H1 (cell line): ENCODE measurements at regions not wholly inside any gene's neighbourhood (a gene's known extent, or its start where the extent isn't known, plus 50 kb on each side); places are given as distances from the start of the nearest gene placed in this dataset.
A peak's percentile ranks its signal among the peaks of the same experiment; 100 is the strongest.

Source experiments
- CTCF ChIA-PET: fragments of 300-600 bp; sonication (Branson Sonifier 250); formaldehyde crosslinking; loops from one replicate; lab custom pipeline; 2021; ENCODE audit not compliant: partially characterized antibody; lab: Charles Lee
- POLR2A ChIA-PET: fragments of 300-600 bp; sonication (Branson Sonifier 250); formaldehyde crosslinking; loops from one replicate; lab custom pipeline; 2021; ENCODE audit warnings: inconsistent platforms; ENCODE audit not compliant: partially characterized antibody; lab: Charles Lee
- DNase-seq, 2 experiments: peaks; one replicate each; pipeline versions ENCODE4 v3.0.0 to v3.0.0-alpha.2; 2010 to 2022; ENCODE audit warnings: low spot score in 2 of 2, low read depth in 1 of 2, mixed read lengths in 1 of 2
- FAIRE-seq: peaks from 2 replicates; lab custom pipeline; 2011; peaks lifted over from hg19 to GRCh38; lab: Jason Lieb, UNC
- H2AFZ ChIP-seq: 2 replicates; pipeline ENCODE4 v1.8.1; 2012; ENCODE audit warnings: low read length, inconsistent platforms
- H2AK5ac ChIP-seq: 2 replicates; pipeline ENCODE4 v1.6.1; 2013; ENCODE audit warnings: low read depth, low read length
- H2BK120ac ChIP-seq: replicated peaks from 2 replicates; pipeline ENCODE3; 2013; ENCODE audit warnings: low read depth, low read length, inconsistent platforms
- H2BK12ac ChIP-seq: 2 replicates; pipeline ENCODE4 v1.6.1; 2013; ENCODE audit warnings: low read depth, low read length
- H2BK15ac ChIP-seq: 2 replicates; pipeline ENCODE4 v1.6.1; 2013; ENCODE audit warnings: low read length
- H2BK20ac ChIP-seq: 2 replicates; pipeline ENCODE4 v1.6.1; 2013; ENCODE audit warnings: low read length
- H2BK5ac ChIP-seq: 2 replicates; pipeline ENCODE4 v1.6.1; 2013; ENCODE audit warnings: low read depth, low read length
- H3K14ac ChIP-seq: 2 replicates; pipeline ENCODE4 v1.6.1; 2013; ENCODE audit warnings: inconsistent platforms; ENCODE audit not compliant: insufficient read length
- H3K18ac ChIP-seq: 2 replicates; pipeline ENCODE4 v1.6.1; 2013; ENCODE audit warnings: low read length; ENCODE audit errors: extremely low read depth
- H3K23ac ChIP-seq: 2 replicates; pipeline ENCODE4 v1.6.1; 2013; ENCODE audit warnings: inconsistent platforms; ENCODE audit not compliant: insufficient read length
- H3K23me2 ChIP-seq: 2 replicates; pipeline ENCODE4 v1.6.1; 2013; ENCODE audit warnings: low read depth, low read length
- H3K27ac ChIP-seq: 2 replicates; pipeline ENCODE4 v1.6.1; 2011; ENCODE audit warnings: low read depth, low read length, inconsistent platforms
- H3K27me3 ChIP-seq, 4 experiments: replicated peaks in 1 of 4; 1 replicate in 1 of 4; 2 replicates in 3 of 4; pipeline versions ENCODE4 v1.6.1 to v1.8.1; 2011 to 2013; ENCODE audit warnings: low read length in 3 of 4, mild to moderate bottlenecking in 3 of 4, inconsistent platforms in 2 of 4, mixed read lengths in 2 of 4, moderate library complexity in 1 of 4; ENCODE audit not compliant: control insufficient read depth in 3 of 4, insufficient read depth in 3 of 4; ENCODE audit errors: extremely low read depth in 1 of 4
- H3K36me3 ChIP-seq, 4 experiments: 2 replicates each; pipeline versions ENCODE4 v1.6.1 to v1.8.1; 2011 to 2013; ENCODE audit warnings: mild to moderate bottlenecking in 4 of 4, low read length in 3 of 4, moderate library complexity in 2 of 4, control low read depth in 1 of 4, inconsistent platforms in 1 of 4; ENCODE audit not compliant: insufficient read depth in 4 of 4, control insufficient read depth in 2 of 4
- H3K4ac ChIP-seq: replicated peaks from 2 replicates; pipeline ENCODE3; 2013; ENCODE audit warnings: low read length, low read depth, mixed read lengths, inconsistent platforms; ENCODE audit not compliant: insufficient read length
- H3K4me1 ChIP-seq, 4 experiments: replicated peaks in 1 of 4; 1 replicate in 1 of 4; 2 replicates in 3 of 4; pipeline versions ENCODE4 v1.6.1 to v1.8.1; 2011 to 2013; ENCODE audit warnings: low read length in 3 of 4, inconsistent platforms in 2 of 4, mixed read lengths in 1 of 4; ENCODE audit not compliant: insufficient read depth in 4 of 4, control insufficient read depth in 3 of 4
- H3K4me2 ChIP-seq, 2 experiments: 2 replicates each; pipeline versions ENCODE4 v1.6.1 to v1.8.1; 2011 to 2013; ENCODE audit warnings: low read depth in 2 of 2, low read length in 2 of 2, control low read depth in 1 of 2, inconsistent platforms in 1 of 2, mild to moderate bottlenecking in 1 of 2; ENCODE audit not compliant: insufficient read depth in 1 of 2
- H3K4me3 ChIP-seq, 4 experiments: fragments of 200-600, 300-600 bp in 1 of 4; sonication (generic), shearing (Covaris generic), sonication (Bioruptor Twin) in 1 of 4; 2 replicates each; pipeline versions ENCODE4 v1.5.1 to v1.8.1; 2011 to 2016; ENCODE audit warnings: low read length in 4 of 4, low read depth in 3 of 4, control low read depth in 2 of 4, inconsistent platforms in 2 of 4, mild to moderate bottlenecking in 2 of 4, mixed read lengths in 1 of 4, moderate library complexity in 1 of 4; ENCODE audit not compliant: insufficient read depth in 2 of 4; ENCODE audit errors: extremely low read depth in 1 of 4
- H3K56ac ChIP-seq: replicated peaks from 2 replicates; pipeline ENCODE3; 2013; ENCODE audit warnings: low read depth, mild to moderate bottlenecking, mixed read lengths, low read length, inconsistent platforms; ENCODE audit not compliant: insufficient read length
- H3K79me1 ChIP-seq: 2 replicates; pipeline ENCODE4 v1.6.1; 2013; ENCODE audit warnings: low read depth, low read length, control low read depth
- H3K79me2 ChIP-seq, 2 experiments: 2 replicates each; pipeline versions ENCODE4 v1.6.1 to v1.8.1; 2012 to 2013; ENCODE audit warnings: low read length in 2 of 2, mild to moderate bottlenecking in 2 of 2, inconsistent platforms in 1 of 2; ENCODE audit not compliant: insufficient read depth in 2 of 2, control insufficient read depth in 1 of 2
- H3K9ac ChIP-seq, 4 experiments: replicated peaks in 1 of 4; 1 replicate in 1 of 4; 2 replicates in 3 of 4; pipeline versions ENCODE4 v1.6.1 to v1.8.1; 2011 to 2013; ENCODE audit warnings: low read depth in 3 of 4, low read length in 3 of 4, control low read depth in 2 of 4, mild to moderate bottlenecking in 2 of 4, moderate library complexity in 2 of 4, inconsistent platforms in 1 of 4; ENCODE audit errors: extremely low read depth in 1 of 4
- H3K9me3 ChIP-seq, 2 experiments: 2 replicates each; pipeline versions ENCODE4 v1.6.1 to v1.8.1; 2012 to 2013; ENCODE audit warnings: mild to moderate bottlenecking in 2 of 2, moderate library complexity in 2 of 2, control low read depth in 1 of 2, inconsistent platforms in 1 of 2, low read depth in 1 of 2, low read length in 1 of 2, mixed read lengths in 1 of 2; ENCODE audit not compliant: insufficient read depth in 2 of 2
- H4K20me1 ChIP-seq, 2 experiments: replicated peaks in 1 of 2; 2 replicates each; pipeline versions ENCODE3 to v1.8.1; 2011 to 2013; ENCODE audit warnings: inconsistent platforms in 2 of 2, low read length in 2 of 2, mild to moderate bottlenecking in 1 of 2; ENCODE audit not compliant: insufficient read depth in 2 of 2, control insufficient read depth in 1 of 2
- H4K5ac ChIP-seq: 2 replicates; pipeline ENCODE4 v1.6.1; 2013; ENCODE audit warnings: low read length, low read depth, mixed read lengths, inconsistent platforms; ENCODE audit not compliant: insufficient read length
- H4K8ac ChIP-seq: 2 replicates; pipeline ENCODE4 v1.8.0; 2013; ENCODE audit warnings: mild to moderate bottlenecking, moderate library complexity, low read length, inconsistent platforms; ENCODE audit not compliant: insufficient read depth; ENCODE audit errors: extremely low read depth
- H4K91ac ChIP-seq: replicated peaks from 2 replicates; pipeline ENCODE3; 2013; ENCODE audit warnings: low read length, mixed read lengths, inconsistent platforms; ENCODE audit not compliant: insufficient read length
- ASH2L ChIP-seq: fragments of 200-600, 300-600 bp; sonication (generic); IDR thresholded peaks from one replicate; pipeline ENCODE4 v1.7.1; 2017; ENCODE audit warnings: low read length
- BRCA1 ChIP-seq: IDR thresholded peaks from 2 replicates; pipeline ENCODE4 v1.6.1; 2012; ENCODE audit warnings: low read depth, low read length, improper control_type of control experiment
- CBX5 ChIP-seq: fragments of 300-800, 300-1000 bp; sonication (generic); IDR thresholded peaks from 2 replicates; pipeline ENCODE4 v1.7.1; 2016; ENCODE audit warnings: antibody characterized with exemption, low read length, low read depth
- CHD1 ChIP-seq: IDR thresholded peaks from 2 replicates; pipeline ENCODE4 v1.6.1; 2012; ENCODE audit warnings: low read depth, low read length, improper control_type of control experiment
- EGR1 ChIP-seq: IDR thresholded peaks from 2 replicates; pipeline ENCODE4 v1.6.1; 2011; ENCODE audit warnings: low read depth, low read length, borderline replicate concordance
- KDM5A ChIP-seq: fragments of 200-600 bp; IDR thresholded peaks from 2 replicates; pipeline ENCODE4 v1.7.1; 2012; ENCODE audit warnings: mild to moderate bottlenecking, low read length, inconsistent platforms, mixed read lengths
- RAD21 ChIP-seq, 2 experiments: IDR thresholded peaks in 1 of 2; conservative IDR thresholded peaks in 1 of 2; 2 replicates each; pipeline ENCODE4 v1.6.1; 2011; ENCODE audit warnings: low read depth in 2 of 2, low read length in 2 of 2, improper control_type of control experiment in 1 of 2, inconsistent platforms in 1 of 2, mild to moderate bottlenecking in 1 of 2, moderate library complexity in 1 of 2
- SP2 ChIP-seq: IDR thresholded peaks from 2 replicates; pipeline ENCODE4 v1.6.1; 2012; ENCODE audit warnings: mild to moderate bottlenecking, low read length, inconsistent platforms
- WGBS, 2 experiments: shearing (Covaris generic) in 1 of 2; methylation state at CpG; one replicate each; pipeline versions ENCODE4 v1.1.6 to v1.1.7; 2013 to 2015; ENCODE audit warnings: low lambda C conversion rate in 2 of 2, mixed read lengths in 2 of 2, inconsistent platforms in 1 of 2, low coverage in 1 of 2, missing lambda C conversion rate in 1 of 2; ENCODE audit not compliant: insufficient replicate concordance in 2 of 2, insufficient coverage in 1 of 2, insufficient read length in 1 of 2; ENCODE audit errors: extremely low coverage in 1 of 2, missing lambda C conversion rate in 1 of 2; 5-methylcytosine and 5-hydroxymethylcytosine counted together
- TF ChIP-seq, protein P1 (sequence below): IDR thresholded peaks from 2 replicates; pipeline ENCODE4 v1.6.1; 2011; ENCODE audit warnings: low read length, improper control_type of control experiment
- TF ChIP-seq, protein P2 (sequence below), 3 experiments: IDR thresholded peaks; 1 replicate in 2 of 3; 2 replicates in 1 of 3; pipeline versions ENCODE4 v1.5.1 to v1.6.1; 2011; ENCODE audit warnings: low read length in 3 of 3, mild to moderate bottlenecking in 3 of 3, inconsistent platforms in 2 of 3, low read depth in 1 of 3, moderate library complexity in 1 of 3; ENCODE audit not compliant: insufficient read depth in 1 of 3; ENCODE audit errors: control extremely low read depth in 1 of 3

GRCh38 chr18:42274488-42275137, 319.6 kb downstream of the PIK3C3 start:
- H4K8ac ChIP-seq = no peak overlapping the region
- no peak overlapping the region for H2AK5ac ChIP-seq
- no peak overlapping the region for H3K4ac ChIP-seq
- H3K18ac ChIP-seq = no peak overlapping the region
- H3K36me3 ChIP-seq = no peaks in the 10 kb centered on the region
- H3K4me3 ChIP-seq = no peak overlapping the region
- no peak overlapping the region for H3K27ac ChIP-seq
- H3K23ac ChIP-seq = no peak overlapping the region
- no peak overlapping the region for H2BK20ac ChIP-seq
- ChIA-PET POLR2A (no interaction called here), CTCF (interaction anchor here (0.6 to 1.5 kb wide), 12 partner anchors 13 to 1297 kb away, joined by 3 to 10 read pairs (median 4); no protein-coding TSS in a partner anchor)
- H4K20me1 ChIP-seq = no peaks in the 10 kb centered on the region
- DNase-seq (no peak), FAIRE-seq (no peak)
- H3K56ac ChIP-seq = no peak overlapping the region
- no peak overlapping the region for H2BK12ac ChIP-seq
- no peak overlapping the region for H3K9ac ChIP-seq
- H4K91ac ChIP-seq = no peak overlapping the region
- no peak overlapping the region for H2AFZ ChIP-seq
- H2BK15ac ChIP-seq = no peak overlapping the region
- H3K27me3 ChIP-seq = no peaks in the 10 kb centered on the region
- H3K14ac ChIP-seq = no peak overlapping the region
- no peaks in the 10 kb centered on the region for H3K79me1 ChIP-seq
- no peak overlapping the region for H2BK120ac ChIP-seq
- no peak overlapping the region for H2BK5ac ChIP-seq
- WGBS, 2 experiments = 38% methylated on average over 1 of the region's 1 CpG; no CpG with 5 or more reads in 1 of the 2 experiments
- no peaks in the 10 kb centered on the region for H3K23me2 ChIP-seq
- no peak overlapping the region for H4K5ac ChIP-seq
- H3K4me2 ChIP-seq = no peak overlapping the region
- H3K4me1 ChIP-seq = peaks cover 0 to 7% (median 1%) of the 10 kb centered on the region in 4 experiments; a peak in 3 of 7 replicates
- no peaks in the 10 kb centered on the region for H3K9me3 ChIP-seq
- H3K79me2 ChIP-seq = no peaks in the 10 kb centered on the region
- TF ChIP-seq ASH2L (no peak), CBX5 (no peak), RAD21 (IDR thresholded peaks at IDR 0.05 in 1 of 2, conservative IDR thresholded peaks at IDR 0.05 in 1 of 2; ENCODE audit: low read depth in 2 of 2, low read length in 2 of 2) (peak; percentile 45 to 55), KDM5A (no peak), EGR1 (no peak), BRCA1 (no peak), SP2 (no peak), CHD1 (no peak)
- TF ChIP-seq, protein P1, sequence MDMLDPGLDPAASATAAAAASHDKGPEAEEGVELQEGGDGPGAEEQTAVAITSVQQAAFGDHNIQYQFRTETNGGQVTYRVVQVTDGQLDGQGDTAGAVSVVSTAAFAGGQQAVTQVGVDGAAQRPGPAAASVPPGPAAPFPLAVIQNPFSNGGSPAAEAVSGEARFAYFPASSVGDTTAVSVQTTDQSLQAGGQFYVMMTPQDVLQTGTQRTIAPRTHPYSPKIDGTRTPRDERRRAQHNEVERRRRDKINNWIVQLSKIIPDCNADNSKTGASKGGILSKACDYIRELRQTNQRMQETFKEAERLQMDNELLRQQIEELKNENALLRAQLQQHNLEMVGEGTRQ = no peak
- TF ChIP-seq, protein P2, sequence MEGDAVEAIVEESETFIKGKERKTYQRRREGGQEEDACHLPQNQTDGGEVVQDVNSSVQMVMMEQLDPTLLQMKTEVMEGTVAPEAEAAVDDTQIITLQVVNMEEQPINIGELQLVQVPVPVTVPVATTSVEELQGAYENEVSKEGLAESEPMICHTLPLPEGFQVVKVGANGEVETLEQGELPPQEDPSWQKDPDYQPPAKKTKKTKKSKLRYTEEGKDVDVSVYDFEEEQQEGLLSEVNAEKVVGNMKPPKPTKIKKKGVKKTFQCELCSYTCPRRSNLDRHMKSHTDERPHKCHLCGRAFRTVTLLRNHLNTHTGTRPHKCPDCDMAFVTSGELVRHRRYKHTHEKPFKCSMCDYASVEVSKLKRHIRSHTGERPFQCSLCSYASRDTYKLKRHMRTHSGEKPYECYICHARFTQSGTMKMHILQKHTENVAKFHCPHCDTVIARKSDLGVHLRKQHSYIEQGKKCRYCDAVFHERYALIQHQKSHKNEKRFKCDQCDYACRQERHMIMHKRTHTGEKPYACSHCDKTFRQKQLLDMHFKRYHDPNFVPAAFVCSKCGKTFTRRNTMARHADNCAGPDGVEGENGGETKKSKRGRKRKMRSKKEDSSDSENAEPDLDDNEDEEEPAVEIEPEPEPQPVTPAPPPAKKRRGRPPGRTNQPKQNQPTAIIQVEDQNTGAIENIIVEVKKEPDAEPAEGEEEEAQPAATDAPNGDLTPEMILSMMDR (IDR thresholded peaks at IDR 0.05; ENCODE audit: control extremely low read depth in 1 of 3, insufficient read depth in 1 of 3, low read depth in 1 of 3, low read length in 3 of 3) = peak in 2 of 3 experiments; percentile 36 to 39; a peak in 2 of 4 replicates
